NCI-H2029 treated with DMSO at 0.1 percent for 48 hours (cell line): ENCODE measurements at regions not wholly inside any gene's neighbourhood (a gene's known extent, or its start where the extent isn't known, plus 50 kb on each side); places are given as distances from the start of the nearest gene placed in this dataset.

ENCODE experiments used
- DNase-seq: peaks from one replicate; lab custom pipeline; 2025; lab: John Stamatoyannopoulos, UW

DNA sequence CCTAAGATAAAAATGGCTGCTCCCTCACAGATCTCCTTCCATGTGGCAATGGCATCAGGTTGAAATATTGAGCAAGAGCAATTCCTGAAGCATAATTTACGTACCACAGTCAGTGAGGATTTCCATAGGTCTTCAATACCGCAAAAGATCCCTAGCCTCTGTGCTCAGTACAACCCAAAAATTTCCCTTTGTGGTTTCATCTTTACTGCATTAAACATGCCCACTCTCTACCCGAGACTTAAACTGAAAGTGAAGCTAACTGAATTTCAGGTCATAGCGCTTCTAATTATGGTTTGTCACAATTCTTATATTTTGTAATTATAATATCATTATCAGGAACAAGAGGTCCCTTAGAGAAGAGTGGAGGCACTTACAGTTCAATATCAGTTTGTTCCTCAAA, 1071.1 kb downstream of the XPNPEP1 start:
- DNase-seq: no peak

DNA sequence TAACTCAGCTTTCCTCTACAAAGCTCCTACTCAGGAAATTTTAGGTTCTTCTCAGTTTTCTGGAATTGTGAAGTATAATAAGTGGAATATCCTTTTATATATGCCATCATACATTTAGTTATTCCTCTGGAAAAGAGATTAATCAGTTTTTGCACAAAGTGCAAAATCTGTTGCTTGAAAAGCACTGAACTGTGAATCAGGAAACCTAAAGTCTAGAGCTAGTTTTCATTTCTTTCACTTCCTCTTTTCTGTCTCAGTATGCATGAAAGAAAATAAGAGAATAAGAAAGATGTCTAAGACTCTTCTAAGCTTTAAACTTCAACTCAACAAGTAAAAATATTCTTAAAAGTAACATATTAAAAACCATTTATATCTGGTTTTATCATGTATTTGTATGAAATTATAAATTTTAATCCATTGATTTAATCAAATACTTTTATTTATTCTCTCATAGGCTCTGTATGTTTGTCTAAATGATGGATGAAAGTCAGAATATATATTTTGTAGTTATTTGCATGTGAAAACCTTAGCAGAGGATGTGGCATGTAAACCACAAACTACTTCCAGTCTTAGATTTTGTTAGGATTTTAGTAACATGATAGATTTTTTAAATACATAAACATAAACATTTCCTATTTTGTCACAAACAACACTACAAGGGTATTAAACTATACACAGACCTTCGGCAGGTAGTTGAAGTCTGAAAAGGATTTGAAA, 1073.0 kb downstream of the XPNPEP1 start:
- no peak for DNase-seq

DNA sequence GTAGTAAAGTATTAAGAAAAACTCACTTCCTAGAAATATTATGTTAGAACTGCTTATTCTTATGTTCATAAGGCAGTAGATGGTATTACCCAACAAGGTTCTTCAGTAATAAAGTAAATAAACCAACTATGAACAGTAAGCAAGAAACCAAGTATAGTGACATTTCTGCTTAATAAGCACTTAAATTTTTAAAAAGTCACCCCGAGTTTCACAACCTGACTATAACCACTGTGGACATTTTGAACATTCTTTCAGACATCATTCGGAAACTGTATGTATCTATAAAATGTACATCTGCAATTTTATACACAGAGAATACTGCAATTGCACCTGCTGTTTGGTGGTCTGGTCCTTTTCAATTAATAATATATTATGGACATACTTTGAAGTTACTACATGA, 1073.6 kb downstream of the XPNPEP1 start:
- no peak for DNase-seq

DNA sequence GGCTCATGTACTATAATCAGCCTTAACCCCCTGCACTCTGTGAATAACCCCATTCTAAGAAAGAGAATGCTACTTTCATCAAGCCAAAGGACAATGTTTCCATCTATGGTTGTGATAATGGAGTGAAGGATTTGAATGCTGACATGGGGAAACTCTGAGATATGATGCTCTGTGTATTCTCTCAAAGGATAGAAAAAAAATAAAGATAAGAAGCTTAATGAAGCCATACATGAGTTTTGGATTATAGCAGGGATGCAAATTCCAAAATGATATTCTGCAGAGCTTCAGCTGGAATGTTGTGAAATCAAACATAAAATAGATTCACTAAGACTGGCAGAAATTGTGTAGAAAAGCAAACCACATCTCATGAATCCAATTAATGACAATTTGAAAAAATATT, 1074.1 kb downstream of the XPNPEP1 start:
- no peak for DNase-seq

DNA sequence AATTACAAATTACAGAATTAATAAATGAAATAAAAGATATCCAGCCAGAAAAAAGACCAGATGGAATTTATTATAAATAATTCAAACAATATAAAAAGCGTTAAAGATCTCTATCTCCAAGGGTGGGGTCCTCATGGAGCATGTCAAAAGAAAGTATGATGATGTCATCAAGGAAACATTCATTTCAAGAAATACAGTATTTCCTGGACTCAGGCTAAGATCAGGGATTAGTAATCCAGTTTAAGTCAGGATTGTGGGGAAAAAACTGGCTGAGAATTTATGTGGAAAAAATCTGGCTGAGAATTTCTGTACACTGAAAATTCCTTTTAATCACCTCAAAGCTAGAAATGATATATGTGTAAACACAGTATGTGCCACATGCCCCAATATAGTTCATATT, 1075.3 kb downstream of the XPNPEP1 start:
- no peak for DNase-seq

DNA sequence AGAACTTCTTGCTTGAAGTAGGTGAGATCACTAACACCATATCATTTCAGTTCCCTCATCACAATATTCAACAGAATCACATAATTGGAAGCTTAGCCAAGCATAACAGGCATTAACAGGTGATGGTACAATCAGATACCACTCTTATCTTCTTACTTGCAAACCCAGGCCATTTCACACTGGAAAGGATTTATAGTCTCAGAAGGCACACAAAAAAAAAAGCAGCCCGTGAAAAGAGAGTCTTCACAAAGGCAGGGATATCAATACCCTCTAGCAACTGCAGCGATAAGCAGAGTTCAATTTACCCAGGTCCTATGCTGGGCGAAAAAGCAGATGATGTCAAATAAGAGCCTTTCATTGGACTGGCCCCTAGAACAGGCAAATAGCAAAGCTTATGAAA, 1082.4 kb downstream of the XPNPEP1 start:
- no peak for DNase-seq

DNA sequence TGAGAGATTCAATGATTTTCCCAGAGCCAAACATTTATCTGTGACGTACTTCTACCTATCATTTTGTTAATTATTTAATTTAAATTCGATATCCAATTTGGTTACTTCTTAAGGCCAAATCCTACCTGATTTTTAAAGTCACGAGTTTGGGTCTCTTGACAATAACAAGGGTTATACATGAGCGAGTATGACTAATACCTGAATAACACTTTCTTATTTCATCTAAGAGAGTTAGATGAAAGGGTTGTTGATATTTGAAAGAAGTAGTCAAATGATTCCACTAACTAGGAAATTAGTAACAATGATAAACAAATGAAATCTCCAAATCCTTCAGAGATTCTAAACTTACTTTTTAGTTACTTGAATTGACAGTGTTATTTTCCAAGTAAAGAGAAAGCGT, 1086.9 kb downstream of the XPNPEP1 start:
- DNase-seq: no peak

DNA sequence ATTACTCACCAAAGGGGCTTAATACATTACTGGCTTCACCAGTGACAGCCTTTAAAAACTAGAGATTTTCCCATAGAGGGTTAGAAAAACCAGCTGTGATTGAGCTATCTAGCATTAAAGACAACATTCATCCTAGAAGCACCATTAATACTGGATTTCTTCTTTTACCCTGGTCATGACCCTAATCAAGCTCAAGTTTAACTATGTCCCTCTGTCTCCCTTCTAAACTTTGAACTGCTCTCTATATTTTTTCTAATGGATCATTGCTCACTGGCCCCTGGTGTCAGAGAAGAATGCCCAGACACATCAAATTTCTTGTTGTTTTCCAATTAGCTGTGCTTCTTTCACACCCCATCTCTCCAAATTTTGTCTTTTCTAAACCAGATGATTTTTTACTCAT, 1101.3 kb downstream of the XPNPEP1 start:
- no peak for DNase-seq

DNA sequence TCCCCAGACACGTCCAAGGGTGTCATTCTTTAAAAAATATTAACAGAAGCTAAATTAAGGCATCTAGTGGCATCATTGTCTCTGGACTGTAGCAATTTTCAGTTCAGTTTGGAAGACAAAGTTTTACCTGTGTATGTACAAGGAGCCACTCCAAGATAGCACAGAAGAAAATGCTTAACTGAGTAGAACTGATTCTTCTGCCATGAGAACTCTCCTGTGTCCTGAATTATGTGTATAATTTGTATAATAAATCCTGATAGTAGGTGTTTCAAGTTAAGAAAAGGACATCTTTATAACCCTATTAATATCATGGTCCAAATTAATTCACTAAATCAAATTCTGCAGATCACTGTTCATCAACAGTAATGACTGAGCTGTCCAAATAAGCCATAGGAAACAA, 1104.0 kb downstream of the XPNPEP1 start:
- DNase-seq: no peak

DNA sequence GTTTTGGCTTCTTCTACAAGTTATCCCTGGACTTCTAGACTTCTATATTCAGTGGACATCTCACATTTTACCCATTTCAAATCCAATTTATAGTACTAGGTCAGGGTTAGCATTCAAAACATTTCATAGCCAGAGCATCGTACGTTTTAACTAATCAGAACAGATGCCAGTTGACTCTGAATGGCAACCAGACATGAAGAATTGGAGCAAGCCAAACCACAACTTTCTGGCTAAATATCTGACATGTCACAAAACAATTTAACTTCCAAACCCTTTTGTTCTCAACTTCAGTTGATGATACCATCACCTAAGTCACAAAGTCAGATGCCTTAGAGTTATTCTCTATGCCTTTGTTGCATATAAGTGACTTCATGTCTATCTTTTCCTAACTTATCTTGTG, 1105.7 kb downstream of the XPNPEP1 start:
- DNase-seq: no peak

DNA sequence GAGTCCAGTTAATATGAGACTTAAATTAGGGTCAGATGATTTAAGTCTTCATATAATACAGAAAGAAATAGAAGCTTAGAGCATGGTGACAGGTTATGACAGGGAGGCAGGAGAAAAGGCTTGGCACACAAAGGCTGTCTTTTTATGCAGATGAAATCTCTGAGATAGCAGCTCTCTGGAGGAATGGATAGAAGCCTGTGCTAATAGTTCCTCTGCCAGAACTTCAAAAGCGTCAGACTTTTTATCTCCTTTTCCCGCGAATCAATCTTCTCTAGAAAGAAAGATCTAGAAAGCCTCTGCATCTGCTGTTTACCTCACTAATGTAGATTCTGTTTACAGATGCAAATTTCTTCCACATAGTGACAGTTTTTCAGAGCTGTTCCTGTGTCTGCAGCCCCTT, 1106.2 kb downstream of the XPNPEP1 start:
- no peak for DNase-seq

DNA sequence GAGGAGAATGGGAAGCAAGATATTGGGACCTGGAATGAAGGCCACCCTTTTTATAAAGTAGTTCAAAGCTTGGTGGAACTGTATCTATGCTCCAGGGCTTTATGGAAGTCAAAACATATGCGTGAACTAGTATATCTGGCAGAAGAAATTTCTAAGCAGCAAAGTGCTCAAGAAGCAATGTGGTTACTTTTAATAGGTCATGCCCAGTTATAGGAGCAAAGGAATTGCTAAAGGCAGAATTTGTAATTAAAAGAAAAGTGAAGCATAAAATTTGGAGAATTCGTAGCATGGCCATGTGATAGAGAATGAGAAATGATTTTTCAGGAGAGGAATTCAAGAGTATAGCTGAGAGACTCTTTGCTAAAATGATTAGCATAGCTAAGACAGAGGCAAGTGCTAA, 1110.4 kb downstream of the XPNPEP1 start:
- no peak for DNase-seq

DNA sequence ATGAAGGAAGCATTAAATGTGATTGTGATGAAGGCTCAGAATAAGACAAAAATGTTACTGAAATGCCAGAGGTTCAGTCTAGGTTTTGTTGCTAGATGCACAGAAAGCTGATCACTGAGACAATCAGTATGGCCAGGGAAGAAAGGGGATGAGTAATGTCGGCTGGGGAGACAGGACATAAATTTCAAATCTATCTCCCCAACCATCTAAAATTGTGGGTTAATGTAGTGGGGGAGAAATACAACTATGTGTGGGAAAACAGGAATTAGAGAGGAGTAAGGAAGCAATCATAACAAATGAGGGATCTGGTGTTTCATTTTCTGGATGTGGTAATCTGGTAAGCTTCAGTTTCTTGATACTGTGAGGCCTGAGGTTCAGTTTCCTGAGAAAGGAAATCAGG, 1111.0 kb downstream of the XPNPEP1 start:
- DNase-seq: no peak

DNA sequence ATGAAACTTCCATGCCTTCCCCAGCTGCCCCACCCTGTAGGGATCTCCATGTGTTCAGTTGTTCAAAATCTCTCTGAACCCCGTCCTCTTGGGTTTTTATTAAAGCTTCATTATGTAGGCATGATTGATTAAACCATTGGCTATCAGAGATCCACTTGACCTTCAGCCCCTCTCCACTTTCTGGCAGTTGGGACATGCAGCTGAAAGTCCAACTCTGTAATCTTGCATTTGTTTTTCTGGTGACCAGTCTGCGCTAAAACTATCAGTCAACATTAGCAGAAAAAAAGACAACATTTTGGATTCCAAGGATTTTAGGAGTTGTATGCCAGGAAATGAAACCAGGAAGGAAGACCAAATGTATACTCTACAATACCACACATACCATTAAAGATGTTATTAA, 1115.1 kb downstream of the XPNPEP1 start:
- no peak for DNase-seq

DNA sequence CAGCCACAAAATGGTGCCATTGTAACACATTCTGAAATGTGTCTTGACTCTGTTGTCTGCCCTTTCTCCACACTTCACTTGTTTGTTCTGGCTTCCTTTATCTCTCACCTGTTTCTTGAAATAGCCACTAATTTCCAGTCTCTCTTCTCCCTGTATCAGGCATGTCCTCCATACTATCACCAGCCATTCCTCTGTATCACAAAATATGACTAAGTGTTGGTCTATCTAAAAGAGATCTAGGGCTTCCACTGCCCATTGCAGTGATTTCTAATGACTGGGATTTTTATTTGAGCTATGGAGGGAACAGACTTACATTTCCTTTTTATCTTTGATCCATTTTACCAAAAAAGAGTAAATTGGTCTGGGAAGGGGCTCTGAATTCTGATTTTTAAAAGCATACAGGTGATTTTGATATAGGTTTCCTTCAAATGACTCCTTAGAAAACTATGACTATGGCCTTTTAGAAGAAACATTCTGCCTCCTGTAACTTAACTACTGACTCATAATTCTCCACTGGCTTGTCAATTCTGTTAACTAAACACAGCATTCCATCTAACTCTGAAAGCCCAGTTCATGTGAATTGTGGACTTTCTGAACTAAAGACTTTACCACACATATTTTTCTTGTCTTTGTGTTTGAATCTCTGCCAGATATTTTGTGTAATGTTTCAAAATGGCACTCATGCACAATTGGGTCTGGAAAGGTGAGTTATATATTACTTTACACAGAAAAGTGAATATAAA, 1121.4 kb downstream of the XPNPEP1 start:
- no peak for DNase-seq

DNA sequence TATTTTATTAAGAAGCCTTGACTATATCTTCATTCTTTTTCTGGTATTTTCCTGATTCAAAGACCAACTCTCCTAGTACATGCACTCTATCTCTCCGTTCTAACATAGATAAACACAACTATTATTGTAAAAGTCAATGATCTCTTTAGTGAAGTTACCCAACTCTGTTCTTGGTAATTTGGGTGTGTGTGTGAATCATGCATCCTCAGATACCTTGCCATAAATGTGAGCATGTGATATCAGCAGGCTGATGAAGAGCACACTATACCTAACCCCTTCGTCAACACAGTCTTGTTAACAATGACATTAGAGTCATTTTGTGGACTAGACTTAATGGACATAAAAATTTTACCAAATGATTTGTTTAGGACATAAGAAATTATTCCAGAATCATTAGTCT, 1122.1 kb downstream of the XPNPEP1 start:
- DNase-seq: no peak

DNA sequence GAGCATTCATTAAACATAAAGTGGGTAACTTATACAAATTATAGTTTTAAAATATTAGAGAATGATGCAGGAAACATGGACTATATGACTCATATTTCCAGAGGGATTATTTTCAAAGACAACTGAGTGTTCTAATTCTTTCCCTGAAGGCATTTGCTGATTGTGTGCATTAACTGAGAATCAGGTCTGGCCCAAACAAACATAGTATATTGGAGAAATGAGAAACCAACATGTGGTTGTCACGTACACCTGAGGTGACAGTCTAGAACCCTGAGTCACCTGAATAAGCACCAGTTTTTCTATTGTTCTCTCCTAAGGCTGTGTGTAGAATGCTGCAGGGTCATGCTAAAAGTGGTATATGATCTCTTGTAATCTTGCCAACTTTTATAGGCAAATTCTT, 1125.7 kb downstream of the XPNPEP1 start:
- DNase-seq: no peak

DNA sequence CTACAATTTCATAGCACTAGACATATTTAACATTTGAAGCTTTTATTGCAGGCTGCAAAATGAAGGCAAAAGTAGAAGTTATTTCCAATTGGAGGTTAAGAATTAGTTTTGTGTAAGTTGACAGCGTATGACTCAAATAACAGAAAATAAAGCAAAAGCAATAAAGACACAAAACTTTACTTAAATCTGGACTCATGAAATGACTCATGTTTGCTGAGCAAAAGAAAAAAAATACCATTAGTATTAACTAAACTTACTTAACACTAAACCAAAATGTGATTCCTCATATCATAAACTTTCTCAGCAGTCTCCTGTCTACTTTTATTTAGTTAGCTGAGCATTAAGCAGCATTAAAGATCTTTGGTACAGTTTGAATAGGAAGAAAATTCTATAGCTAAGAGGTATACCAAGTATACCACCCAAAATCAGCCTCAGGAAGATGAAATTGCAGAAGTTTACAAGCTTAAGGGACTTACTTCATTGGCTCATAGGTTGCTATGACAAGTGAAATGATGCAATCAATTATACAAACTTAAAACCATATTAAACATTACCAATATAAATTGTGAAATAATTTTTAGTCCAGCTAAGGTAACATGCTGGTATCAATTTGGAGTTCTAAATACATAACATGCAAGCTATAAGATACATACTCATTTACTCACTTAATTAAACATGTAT, 1131.4 kb downstream of the XPNPEP1 start:
- no peak for DNase-seq

DNA sequence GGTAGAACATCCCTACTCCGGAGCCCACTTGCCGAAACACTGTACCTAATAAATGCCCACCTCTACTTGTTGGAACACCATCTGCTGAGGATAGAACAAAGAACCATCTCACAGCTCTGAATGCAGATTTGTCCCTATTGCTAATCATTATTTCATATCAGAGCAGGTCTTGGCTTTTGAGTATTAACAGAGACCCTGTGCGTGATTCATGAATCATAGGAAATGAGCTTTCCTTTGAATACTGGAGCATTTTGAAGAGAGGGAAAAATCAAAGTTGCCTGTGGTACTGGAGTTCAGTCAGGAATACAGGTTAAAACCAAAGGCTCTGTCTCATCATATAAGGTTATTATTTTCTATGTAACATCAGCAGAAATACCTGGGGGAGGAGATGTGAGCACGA, 1132.3 kb downstream of the XPNPEP1 start:
- no peak for DNase-seq

DNA sequence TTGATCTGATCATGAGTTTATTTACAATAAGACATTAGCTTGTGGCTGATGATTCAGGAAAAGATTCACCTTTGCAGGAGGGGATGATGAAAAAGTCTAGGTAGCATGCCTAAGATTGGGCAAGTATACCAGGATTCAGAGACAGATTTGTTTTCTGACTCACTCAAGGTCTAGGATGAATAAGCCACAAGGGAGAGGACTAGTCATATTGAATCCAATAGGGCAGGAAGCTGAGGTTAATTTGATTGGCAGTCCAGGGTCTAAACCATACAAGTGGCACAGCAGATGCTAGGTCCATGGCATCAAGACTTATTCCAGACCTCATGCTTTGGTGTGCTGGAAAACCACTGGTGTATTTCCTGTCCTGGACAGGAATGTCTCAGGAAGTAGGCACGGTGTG, 1133.4 kb downstream of the XPNPEP1 start:
- DNase-seq: no peak

DNA sequence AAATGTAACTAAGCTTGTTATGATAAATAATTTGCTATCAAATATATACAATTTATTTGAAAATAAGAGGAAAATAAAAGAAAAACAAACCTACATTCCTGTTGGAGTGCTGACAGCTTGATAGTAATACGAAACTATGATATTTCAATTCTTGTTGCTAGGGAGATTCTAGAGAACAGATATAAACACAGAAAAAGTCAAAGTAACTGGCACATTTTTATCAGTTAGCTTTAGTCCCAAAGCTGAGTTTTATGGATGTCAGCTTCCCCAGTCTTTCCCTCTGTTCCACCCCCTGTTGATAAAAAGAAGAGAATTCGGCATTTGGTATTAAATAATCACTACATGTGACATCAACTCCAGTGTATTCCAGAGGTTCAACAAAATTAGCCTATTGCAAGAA, 1134.0 kb downstream of the XPNPEP1 start:
- DNase-seq: no peak

DNA sequence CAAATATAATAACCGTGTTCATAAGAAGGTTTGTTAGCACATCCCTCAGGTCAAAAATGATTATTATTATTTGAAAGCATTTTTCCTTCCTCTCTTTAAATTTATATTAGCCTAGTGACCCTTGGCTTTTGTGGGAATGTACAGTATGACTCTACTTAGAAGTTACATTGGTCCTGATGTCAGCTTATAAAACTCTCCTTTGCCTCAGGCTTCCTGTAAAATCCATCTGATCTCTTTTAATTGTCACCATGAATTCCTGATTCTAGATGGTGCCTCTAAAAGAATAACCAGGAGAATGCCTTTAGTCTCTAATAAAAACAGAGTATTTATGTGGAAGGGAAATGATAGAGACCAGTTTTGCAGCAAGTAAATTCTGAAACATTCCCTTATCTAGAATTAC, 1134.4 kb downstream of the XPNPEP1 start:
- DNase-seq: no peak

DNA sequence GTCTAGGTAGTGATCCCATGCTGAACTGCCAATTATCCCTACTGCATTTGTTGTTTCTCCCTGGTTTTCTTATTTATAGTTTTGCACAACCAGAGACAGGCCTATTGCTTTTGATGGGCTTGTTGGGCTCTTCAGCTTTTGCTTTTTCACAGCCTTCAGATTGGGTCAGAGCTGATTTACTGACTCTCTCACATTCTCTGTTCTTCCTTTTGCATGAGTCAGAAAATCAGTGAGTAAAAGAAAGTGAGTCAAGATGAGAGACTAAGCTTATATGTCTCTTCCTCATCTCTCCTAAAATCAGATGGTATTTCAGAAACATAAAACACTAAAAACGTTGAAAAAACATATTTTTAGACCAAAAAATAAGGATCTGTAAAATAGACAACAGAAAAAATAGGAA, 1135.4 kb downstream of the XPNPEP1 start:
- DNase-seq: no peak
